ENCODE measurements at regions not wholly inside any gene's neighbourhood (a gene's known extent, or its start where the extent isn't known, plus 50 kb on each side); places are given as distances from the start of the nearest gene placed in this dataset.
"Not testable (repeated sequence)": the region's sequence is repeated elsewhere in the genome, so short reads cannot be mapped to it uniquely, and the experiment has no call there.

DNA sequence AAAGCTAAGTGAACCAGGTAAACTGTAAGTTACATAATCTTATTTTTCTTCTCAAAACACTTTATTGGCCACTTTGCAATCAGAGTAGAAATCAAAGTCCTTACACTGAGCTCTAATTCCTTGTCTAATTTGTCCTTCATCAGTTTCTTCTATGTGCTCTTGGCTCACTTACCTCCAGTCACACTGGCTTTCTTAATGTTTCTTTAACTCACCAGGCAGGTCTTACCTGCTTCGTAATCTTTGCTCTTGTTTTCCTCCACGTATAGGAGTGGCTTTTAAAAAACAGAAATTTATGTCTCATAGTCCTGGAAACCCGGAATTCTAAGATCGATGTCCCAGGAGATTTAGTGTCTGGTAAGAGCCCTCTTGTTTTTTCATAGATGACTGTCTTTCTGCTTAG lies 1462.1 kb downstream of the FSTL5 start:
- in situ Hi-C loops (cut with MboI; ENCODE audit: low sequenced_read_pairs, unreplicated experiment), result no loop called here
- DNase-seq (ENCODE audit: low spot score), result no peak
- TF ChIP-seq, protein P1, sequence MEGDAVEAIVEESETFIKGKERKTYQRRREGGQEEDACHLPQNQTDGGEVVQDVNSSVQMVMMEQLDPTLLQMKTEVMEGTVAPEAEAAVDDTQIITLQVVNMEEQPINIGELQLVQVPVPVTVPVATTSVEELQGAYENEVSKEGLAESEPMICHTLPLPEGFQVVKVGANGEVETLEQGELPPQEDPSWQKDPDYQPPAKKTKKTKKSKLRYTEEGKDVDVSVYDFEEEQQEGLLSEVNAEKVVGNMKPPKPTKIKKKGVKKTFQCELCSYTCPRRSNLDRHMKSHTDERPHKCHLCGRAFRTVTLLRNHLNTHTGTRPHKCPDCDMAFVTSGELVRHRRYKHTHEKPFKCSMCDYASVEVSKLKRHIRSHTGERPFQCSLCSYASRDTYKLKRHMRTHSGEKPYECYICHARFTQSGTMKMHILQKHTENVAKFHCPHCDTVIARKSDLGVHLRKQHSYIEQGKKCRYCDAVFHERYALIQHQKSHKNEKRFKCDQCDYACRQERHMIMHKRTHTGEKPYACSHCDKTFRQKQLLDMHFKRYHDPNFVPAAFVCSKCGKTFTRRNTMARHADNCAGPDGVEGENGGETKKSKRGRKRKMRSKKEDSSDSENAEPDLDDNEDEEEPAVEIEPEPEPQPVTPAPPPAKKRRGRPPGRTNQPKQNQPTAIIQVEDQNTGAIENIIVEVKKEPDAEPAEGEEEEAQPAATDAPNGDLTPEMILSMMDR (IDR thresholded peaks at IDR 0.05; ENCODE audit: borderline replicate concordance, control extremely low read depth, extremely low read depth, insufficient read depth, missing control alignments), result no peak

DNA sequence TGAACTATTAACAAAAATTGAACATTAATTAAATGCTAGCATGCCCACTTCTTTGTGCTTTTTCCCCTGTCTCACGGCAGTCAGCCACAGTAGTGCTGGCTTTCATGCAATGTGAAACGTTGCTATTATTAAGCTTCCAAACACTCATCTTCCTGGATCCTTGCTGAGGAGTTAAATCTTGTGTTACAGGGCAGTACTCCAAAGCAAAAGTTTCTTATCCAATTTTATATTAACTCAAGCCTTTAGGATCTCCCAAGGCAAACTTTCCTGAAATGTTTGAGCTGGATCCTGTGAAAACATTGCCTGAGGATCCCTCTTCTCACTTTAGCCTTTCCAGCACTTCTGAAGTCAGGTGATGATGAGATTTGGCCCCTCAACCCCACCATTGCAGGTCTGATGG lies 1454.8 kb downstream of the FSTL5 start:
- TF ChIP-seq, protein P1 (IDR thresholded peaks at IDR 0.05; ENCODE audit: borderline replicate concordance, control extremely low read depth, extremely low read depth, insufficient read depth, missing control alignments), result no peak
- DNase-seq (ENCODE audit: low spot score), result no peak
- in situ Hi-C loops (cut with MboI; ENCODE audit: low sequenced_read_pairs, unreplicated experiment), result no loop called here

DNA sequence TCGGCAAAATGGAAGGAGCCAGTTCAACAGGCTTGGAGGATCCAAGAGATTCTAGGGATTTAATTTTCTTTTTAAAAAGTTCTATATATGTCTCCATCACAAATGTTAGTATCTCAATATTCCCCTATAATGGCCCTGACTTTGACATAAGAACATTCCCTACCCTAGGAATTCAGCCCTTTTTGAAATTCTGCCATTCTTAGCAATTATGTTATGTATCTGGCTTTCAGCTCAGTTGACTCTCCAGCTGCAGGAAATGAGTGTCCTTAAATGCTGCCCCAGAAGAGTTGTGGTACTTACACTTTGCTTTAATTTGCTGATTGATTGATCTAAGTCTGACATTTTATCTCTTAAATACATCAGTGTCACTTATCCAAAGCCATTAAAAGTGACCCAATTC lies 1454.3 kb downstream of the FSTL5 start:
- no peak for DNase-seq (ENCODE audit: low spot score)
- in situ Hi-C loops (cut with MboI; ENCODE audit: low sequenced_read_pairs, unreplicated experiment), result no loop called here

DNA sequence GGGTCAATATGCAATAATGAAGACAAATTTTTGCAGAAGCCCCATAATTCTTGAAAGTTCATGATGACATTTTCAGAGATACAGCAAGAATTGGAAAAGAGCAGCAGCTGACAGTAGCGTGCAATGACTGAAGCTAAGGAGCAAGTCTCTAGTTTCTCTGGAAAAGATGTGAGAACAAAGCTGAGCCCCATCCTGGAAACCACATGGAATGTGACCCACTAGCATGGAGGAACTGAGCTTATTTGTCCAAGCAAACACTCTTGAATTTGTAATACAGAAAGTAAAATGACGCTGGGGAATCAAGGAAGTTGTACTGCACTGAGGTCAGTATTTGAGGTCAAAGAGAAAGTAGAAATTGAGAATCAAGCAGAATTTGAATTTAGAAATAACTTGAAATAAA lies 1447.2 kb downstream of the FSTL5 start:
- in situ Hi-C loops (cut with MboI; ENCODE audit: low sequenced_read_pairs, unreplicated experiment), result no loop called here
- no peak for DNase-seq (ENCODE audit: low spot score)
- TF ChIP-seq, protein P1 (IDR thresholded peaks at IDR 0.05; ENCODE audit: borderline replicate concordance, control extremely low read depth, extremely low read depth, insufficient read depth, missing control alignments), result no peak

More for the DNA sequence above, 1454.3 kb downstream of the FSTL5 start:
- TF ChIP-seq, protein P1 (IDR thresholded peaks at IDR 0.05; ENCODE audit: borderline replicate concordance, control extremely low read depth, extremely low read depth, insufficient read depth, missing control alignments), result no peak

DNA sequence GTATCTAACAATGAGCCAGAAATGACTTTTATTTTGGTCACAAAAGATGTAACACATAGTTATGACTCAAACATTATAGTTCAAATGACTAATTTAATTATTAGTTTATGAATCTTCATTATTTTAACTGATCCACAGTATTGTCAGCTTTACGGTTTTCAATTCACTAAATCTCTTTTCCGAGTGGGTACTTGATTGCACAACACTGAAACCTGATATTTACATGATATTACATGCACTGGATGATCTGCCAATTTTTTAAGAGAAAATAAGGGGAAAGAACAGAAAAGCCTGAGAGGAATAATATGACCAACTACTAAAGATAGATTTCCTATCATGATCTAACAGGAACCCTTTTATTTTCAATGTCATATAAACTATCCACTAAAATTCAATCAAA lies 1446.0 kb downstream of the FSTL5 start:
- TF ChIP-seq, protein P1 (IDR thresholded peaks at IDR 0.05; ENCODE audit: borderline replicate concordance, control extremely low read depth, extremely low read depth, insufficient read depth, missing control alignments), result no peak
- DNase-seq (ENCODE audit: low spot score), result no peak

DNA sequence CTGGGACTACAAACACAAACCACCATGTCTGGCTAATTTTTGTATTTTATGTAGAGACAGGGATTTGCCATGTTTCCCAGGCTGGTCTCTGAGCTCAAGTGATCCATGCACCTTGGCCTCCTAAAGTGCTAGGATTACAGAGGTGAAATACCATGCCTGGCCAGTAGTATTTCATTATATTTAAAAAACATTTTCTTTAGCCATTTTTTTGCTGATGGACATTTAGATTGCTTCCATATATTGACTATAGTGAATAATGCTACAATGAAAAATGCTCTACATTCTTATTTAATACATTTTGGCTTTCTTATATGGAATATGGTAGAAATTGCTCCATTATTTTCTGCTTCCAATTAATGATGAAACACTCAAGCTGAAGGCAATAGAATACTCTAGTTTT lies 1439.7 kb downstream of the FSTL5 start:
- DNase-seq (ENCODE audit: low spot score), result no peak
- TF ChIP-seq, protein P1 (IDR thresholded peaks at IDR 0.05; ENCODE audit: borderline replicate concordance, control extremely low read depth, extremely low read depth, insufficient read depth, missing control alignments), result no peak
- in situ Hi-C loops (cut with MboI; ENCODE audit: low sequenced_read_pairs, unreplicated experiment), result no loop called here

More for the DNA sequence above, 1446.0 kb downstream of the FSTL5 start:
- in situ Hi-C loops (cut with MboI; ENCODE audit: low sequenced_read_pairs, unreplicated experiment), result no loop called here

DNA sequence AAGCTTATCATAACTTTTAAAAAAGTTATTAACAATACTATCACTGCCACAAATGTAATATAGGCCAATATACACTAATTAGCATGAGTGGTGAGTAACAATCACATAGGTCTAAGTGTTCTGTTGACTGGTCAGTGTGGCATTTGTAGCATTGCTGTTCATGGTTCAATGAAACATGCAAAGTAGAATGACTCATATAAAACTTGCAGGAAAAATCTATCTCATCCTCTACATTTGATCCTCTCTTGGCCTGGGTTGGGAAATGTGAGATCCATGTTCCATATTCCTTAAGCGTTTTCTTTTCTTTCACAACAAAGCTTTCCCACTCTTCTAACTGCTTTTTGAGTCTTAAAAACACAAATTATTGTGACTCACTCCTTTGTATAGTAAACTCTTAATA lies 1418.7 kb downstream of the FSTL5 start:
- no peak for DNase-seq (ENCODE audit: low spot score)
- TF ChIP-seq, protein P1 (IDR thresholded peaks at IDR 0.05; ENCODE audit: borderline replicate concordance, control extremely low read depth, extremely low read depth, insufficient read depth, missing control alignments), result no peak
- in situ Hi-C loops (cut with MboI; ENCODE audit: low sequenced_read_pairs, unreplicated experiment), result no loop called here

DNA sequence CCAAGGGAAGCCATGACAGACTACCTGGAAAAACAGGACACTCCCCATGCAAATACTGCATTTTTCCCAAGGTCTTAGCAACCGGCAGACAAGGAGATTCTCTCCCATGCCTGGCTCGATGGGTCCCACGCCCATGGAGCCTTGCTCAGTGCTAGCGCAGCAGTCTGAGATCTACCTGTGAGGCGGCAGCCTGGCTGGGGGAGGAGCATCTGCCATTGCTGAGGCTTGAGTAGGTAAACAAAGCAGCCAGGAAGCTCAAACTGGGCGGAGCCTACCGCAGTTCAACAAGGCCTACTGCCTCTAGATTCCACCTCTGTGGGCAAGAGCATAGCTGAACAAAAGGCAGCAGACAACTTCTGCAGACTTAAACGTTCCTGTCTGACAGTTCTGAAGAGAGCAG lies 1417.2 kb downstream of the FSTL5 start:
- DNase-seq (ENCODE audit: low spot score); in situ Hi-C loops (cut with MboI; ENCODE audit: low sequenced_read_pairs, unreplicated experiment): not testable (repeated sequence)

Measured in GM13976 (cell line).